G401.6 (cell line): ENCODE measurements at regions not wholly inside any gene's neighbourhood (a gene's known extent, or its start where the extent isn't known, plus 50 kb on each side); places are given as distances from the start of the nearest gene placed in this dataset.
"Not testable (repeated sequence)": the region's sequence is repeated elsewhere in the genome, so short reads cannot be mapped to it uniquely, and the experiment has no call there.

ENCODE experiments used
- FAIRE-seq: peaks from 2 replicates; lab custom pipeline; 2012; peaks lifted over from hg19 to GRCh38; lab: Jason Lieb, UNC

DNA sequence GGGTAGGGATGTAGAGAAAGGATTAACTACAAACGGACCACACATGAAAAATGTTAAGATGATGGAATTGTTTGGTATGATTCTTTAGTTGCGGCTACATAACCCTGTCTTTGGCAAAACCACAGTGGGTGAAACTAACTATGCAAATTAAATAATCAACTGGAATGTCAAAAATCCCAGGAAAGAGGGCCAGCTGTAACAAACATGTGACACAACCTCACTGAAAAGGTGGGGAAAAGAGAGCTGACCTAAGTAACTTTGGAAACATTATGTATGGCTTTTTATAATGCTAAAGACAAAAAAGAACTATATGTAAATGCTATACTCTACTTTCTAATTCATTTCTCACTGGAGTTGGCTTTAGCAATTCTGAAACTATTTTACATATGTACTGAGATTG is 252.0 kb downstream of the MRPS30 start:
- no peak for FAIRE-seq

DNA sequence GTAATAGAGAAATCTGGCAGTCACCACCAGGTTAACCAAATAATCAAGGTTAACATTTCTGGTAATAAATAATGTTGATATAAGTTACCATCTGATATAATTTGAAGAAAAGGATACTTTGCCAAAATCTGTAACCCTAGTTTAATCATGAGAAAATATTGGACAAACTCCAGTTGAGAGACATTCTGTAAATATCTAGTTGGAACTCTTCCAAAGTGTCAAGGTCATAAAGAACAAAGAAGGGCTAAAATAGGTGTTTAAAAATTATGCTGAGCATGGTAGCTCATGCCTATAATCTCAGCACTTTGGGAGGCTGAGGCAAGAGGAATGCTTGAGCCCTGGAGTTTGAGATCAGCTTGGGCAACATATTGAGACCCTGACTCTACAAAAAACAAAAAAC is 253.3 kb downstream of the MRPS30 start:
- FAIRE-seq, result no peak

DNA sequence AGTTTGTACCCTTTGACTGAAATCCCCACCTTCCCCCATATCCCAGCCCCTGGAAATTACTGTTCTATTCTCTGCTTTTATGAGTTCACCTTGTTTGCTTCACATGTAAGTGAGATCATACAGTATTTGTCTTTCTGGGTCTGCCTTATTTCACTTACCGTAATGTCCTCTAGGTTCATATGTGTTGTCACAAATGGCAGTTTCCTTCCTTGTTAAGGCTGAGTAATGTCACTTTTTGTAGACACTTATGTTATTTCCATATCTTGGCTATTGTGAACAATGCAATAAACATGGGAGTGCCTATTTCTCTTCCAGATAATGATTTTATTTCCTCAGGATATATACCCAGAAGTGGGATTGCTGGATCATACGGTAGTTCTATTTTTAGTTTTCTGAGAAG is 272.3 kb downstream of the MRPS30 start:
- no peak for FAIRE-seq

DNA sequence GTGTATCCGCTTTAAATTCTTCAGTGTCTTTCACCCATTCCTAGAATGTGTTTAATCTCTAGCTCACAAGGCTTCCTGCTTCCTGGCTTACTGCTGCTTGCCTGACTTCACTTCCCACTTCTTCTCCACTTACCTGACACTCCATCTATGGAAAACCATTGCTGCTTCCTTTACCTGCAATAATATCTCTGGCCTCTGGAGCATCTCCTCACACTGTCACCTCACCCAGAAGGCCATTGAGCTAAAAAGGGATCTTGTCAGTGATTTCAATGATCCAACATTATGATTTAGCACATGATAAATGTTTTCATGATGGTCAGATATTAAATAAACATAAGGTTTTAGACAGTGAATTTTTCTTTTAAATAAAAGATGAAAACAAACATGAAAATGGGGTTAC is 281.1 kb downstream of the MRPS30 start:
- no peak for FAIRE-seq

DNA sequence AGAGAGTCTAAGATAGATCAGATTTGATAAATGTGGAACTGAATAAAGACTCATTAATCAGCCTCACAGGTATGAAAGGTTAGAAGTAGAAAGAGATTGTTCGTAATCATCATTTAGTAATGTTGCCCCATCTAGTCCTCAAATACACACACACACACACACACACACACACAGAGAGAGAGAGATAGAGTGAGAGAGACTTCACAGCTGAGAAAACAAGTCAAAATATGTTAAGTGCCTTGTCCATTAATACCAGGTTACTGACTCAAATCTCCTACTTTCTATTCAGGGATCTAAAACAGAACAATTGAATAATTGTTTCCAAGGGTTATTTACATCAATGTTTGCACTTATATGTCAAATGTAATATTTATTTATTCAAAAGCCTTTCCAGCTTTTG is 284.6 kb downstream of the MRPS30 start:
- no peak for FAIRE-seq

DNA sequence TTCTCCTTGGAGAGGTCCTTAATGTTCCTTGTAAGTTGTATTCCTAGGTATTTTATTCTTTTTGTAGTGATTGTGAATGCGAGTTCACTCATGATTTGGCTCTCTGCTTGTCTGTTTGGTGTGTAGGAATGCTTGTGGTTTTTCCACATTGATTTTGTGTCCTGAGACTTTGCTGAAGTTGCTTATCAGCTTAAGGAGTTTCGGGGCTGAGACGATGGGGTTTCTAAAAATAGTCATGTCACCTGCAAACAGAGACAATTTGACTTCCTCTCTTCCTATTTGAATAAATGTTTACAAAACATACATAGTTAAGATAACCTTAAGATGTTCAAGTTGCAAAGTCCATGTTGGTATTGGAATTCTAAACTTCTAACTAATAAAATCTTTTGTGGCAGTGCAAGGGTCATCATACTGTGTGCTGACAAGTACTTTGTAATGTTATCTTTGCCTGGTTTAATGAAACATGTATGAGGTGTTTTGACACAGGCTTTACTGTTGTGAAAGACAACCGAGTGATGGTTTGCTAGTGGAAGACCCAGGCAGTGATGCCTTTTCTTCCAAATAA is 286.2 kb downstream of the MRPS30 start:
- FAIRE-seq, result no peak

DNA sequence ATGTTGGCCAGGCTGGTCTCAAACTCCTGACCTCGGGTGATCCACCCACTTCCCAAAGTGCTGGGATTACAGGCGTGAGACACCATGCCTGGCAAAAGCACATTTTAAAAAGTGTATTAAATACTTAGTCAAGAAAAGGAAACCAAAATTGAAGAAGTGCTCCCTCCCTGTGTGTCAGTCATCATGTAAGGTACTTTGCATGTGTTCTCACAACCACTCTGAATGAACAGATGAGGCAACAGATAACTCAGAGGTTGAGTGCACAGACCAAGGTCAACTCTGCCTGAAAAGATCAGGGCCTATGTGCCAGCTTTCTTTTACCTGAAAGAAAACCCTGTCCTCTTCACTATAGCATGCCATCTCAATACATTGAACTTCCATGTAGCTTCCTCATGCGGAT is 289.7 kb downstream of the MRPS30 start:
- FAIRE-seq, result no peak

DNA sequence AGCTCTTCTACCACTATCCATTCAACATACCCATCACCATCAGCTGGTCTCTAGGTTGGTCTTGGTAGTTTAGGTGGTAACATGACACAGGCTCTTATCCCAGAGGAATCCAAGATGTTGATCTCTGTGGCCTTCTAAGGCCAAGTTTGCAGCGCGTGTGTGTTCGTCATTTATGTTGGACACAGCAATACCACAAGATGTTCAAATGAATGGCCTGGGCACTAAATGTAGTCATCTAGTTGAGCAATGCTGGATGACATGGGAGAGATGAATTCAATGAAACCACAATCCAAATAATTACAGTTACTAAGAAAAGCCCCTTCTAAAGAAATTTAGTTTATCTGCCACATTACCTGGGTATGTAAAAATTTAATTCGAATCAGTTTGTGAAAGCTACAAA is 292.4 kb downstream of the MRPS30 start:
- no peak for FAIRE-seq

DNA sequence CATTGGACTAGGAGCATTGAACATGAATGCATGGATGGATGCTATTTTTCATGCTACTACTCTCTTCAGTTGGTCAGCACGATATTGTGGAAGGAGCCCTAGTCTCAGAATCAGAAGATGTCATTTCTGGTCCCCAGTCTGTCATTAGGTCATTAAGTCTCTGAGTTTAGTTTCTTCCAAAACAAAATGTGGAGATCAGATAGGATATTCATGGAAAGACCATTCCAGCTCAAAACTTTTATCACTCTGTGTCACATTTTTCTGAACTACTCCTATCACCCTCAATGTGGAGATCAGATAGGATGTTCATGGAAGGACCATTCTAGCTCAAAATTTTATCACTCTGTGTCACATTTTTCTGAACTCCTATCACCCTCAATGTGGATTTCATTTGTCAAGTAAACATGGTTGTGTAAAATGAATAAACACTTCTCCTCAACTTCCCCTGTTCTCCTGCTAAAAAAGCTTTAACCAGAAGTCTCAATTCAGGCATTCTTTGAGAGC is 296.8 kb downstream of the MRPS30 start:
- FAIRE-seq, result no peak

DNA sequence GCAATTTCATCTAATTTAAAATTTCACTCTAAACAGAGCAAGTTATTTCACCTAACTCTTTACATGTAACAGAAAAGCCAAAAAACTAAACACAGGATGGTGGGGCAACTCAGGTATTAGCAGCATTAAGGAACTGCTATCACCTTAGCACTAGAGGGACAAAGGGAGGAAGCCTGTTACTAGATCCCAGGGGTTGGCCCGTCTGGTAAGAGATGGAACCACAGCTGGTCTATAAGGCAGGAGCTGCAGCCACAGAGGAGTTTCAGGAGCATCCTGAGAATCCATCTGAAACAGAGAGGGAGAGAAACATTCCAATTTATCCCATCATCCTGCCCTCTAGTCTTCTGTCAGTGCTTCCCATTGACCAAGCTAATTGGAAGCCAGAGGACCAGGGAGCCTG is 300.3 kb downstream of the MRPS30 start:
- no peak for FAIRE-seq

DNA sequence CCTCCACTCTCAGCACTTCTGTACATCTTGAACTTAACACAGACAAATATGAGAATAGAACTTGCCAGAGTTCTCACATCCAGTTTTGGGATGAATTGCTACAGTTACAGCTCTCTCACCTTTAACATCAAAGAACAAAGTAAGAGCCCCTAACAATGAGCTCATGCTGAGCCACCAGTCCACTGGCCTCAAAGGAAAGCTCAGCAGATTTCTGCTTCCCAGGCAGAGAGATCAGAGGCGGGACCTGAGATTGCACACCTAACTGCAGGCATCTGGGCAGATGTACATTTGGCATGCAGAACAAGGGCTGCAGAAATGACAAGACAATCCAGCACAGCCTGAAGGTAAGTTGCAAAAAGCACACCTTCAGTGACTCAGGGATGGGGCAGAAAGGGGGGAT is 300.9 kb downstream of the MRPS30 start:
- FAIRE-seq, result no peak

DNA sequence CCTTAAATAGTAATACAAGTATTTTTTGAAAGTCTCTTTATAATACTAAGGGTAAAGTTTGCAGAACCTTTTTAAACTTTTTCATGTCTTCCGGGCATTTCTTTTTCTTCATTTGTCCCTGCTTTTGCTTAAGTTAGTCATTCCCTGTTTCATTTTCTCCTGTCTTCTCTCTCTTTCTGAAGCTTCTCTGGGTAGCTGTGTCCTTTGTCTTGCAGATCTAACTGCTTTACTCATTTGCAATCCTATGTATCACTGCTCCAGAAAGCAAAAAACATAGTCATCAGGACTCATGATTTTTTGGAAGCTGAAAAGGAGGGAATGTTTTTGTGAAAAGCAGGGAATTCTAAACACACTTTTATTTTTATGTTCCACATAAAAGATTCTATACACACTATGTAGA is 301.7 kb downstream of the MRPS30 start:
- no peak for FAIRE-seq

DNA sequence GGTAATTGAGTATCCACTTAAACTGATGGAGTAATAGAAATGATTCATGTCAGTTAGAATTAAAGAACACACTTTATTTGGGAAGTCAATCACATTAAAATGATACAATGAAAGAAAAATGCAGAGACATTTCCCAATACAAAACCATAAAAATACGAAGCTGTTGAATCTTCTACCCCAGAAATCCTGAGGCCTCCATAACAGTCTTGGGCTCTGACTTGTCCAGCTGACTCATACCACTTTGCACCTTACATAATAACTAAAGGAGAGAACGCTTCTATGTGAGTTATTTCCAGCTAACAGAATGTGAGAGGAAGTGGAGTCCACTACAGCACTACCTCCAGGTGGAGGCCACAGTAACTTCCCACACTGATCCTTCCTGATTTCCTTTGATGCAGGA is 305.0 kb downstream of the MRPS30 start:
- FAIRE-seq, result no peak

DNA sequence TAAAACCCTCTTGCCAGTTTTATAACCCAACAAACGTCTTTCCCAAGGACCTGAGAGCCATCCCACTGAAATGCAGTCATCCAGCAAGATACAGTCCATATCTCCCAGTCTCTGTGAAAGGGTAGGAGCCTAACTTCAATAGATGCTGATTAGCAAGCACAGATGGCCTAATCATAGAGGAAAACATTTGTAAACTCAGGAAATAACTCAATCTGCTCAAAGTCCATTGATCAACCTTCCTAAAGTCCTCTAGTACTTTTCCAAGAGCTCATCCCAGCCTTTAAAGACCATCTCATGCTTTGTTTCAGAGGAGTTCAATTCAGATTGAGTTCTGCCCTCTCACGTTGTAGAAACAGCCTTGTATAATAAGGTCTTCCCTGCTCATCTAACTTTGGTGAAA is 324.2 kb downstream of the MRPS30 start:
- FAIRE-seq, result no peak

DNA sequence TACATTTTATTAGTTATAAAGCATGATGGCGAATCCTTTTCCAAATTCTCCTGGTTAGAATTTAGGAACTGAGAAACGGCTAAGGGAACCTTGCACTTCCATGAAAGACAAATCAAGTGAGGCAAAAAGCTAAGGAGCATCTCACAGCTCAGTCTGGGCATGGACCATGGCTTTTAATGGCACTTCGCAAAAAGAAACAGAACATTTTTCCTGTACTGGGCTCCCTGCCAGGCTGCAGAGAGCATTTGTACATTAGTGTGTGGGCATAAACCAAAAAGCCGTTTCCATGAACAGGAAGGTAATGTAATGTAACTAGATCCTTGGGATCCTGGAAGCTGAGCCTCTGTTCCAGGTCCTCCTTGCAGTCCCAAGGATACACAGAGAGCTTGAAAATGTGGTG is 354.2 kb downstream of the MRPS30 start:
- FAIRE-seq, result no peak

DNA sequence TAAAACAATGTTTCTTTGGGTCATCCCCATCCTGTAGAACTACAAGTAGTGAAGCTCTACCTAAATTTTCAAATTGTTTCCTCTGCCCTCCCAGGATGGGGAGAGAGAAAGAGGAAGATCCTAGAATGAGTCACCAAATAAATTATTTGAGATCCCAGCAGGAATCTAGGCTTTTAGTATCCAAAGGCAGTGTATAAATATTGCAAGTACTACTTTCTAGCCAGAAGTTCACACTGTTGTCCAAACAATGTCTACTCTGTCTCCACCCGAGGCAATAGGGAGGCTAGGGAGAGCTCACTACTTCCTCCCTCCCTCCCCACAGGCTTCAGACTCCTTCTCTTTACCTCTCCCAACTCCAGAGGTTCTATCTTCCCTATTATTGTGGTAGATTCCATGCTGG is 362.8 kb downstream of the MRPS30 start:
- FAIRE-seq, result no peak

DNA sequence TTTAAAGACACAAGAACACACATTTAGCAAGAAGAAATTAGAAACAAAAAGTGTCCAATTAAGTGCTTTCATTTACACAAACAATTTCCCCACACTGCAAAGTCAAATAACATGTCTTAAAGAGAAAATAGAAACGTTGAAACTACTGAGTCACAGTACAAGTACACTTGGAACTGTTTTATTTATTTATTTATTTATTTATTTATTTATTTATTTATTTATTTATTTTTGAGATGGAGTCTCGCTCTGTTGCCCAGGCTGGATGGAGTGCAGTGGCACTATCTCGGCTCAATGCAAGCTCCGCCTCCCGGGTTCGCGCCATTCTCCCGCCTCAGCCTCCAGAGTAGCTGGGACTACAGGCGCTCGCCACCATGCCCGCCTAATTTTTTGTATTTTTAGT is 363.9 kb downstream of the MRPS30 start:
- not testable (repeated sequence) for FAIRE-seq

DNA sequence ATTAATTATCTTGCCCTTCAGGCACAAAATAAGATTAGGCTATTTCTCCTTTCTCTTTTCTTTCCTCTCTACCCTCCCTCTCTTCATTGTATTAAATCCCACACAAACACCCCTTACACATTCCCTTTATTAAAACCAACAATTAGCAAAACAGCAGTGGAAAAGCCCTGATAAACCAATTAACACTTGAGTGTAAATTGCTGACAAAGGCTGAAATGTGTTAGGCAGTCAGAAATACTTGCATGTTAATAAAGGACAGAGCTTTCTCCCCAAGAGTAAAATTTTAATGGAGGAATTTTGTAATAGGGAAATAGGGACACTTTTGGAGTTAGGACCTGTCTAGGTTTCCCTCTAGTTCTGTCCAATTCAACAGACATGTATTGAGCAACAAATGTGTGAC is 370.9 kb downstream of the MRPS30 start:
- FAIRE-seq, result no peak

DNA sequence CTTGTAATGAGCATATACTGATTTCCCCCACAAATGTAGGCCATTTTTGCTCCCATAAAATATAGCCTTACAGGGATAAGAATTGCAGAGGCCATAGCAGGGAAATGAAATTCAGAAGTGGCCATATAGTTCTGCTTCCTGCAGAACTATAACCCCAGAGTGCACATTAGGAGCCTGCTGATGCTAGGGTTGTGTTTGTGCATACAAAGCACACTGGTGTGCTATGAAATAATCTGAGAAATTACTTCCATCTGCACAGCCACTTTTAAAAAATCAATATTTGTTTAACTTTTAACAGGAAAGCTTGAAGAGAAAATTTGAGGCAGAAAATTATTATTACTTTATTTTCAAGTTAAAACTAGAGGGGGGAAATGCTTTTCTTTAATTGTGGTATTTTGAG is 380.3 kb downstream of the MRPS30 start:
- FAIRE-seq, result no peak

DNA sequence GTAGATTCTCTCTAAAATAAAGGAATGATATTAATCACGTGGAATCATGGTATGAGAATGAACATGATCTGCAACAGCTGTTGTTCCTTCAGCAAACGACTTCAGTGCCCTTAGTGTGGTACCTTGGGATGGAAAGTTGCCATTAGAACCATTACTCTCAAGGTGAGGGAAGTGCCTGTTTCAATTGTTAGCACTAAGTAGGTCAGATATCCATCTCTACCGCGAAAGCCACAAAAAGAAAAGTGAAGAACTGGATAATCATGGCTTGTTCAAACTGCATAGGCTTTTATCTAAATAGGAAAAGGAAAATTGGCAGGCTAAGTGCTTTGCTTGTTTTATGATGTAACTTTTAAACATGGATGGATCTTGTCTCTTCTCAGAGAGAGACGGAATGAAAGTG is 380.7 kb downstream of the MRPS30 start:
- FAIRE-seq, result no peak

DNA sequence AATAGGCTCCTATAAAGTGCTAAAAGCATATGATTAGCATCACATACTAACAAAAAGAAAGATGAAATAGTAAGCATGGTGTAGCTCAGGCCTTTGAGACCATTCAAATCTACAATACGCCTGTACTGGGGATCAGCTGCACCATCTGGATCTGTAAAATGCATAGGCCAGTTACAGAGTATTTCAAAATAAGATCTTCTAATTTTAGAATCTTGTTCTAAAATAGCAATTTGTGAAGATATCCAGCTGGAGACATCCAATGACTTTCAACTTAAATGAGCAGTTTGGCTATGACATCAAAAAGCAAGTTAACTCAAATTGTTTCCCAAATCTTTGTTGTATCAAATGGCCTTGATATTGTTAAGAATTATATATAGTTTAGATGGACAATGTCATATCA is 386.3 kb downstream of the MRPS30 start:
- FAIRE-seq, result no peak
